Fibroblast of pulmonary artery (primary cell): ENCODE measurements at regions not wholly inside any gene's neighbourhood (a gene's known extent, or its start where the extent isn't known, plus 50 kb on each side); places are given as distances from the start of the nearest gene placed in this dataset.
A peak's percentile ranks its signal among the peaks of the same experiment; 100 is the strongest.
"Not testable (repeated sequence)": the region's sequence is repeated elsewhere in the genome, so short reads cannot be mapped to it uniquely, and the experiment has no call there.

Source experiments
- DNase-seq: peaks from one replicate; pipeline ENCODE4 v3.0.0-alpha.2; 2010; ENCODE audit warnings: low read depth
- H3K4me3 ChIP-seq: replicated peaks from 2 replicates; pipeline ENCODE4 v1.5.1; 2011; ENCODE audit warnings: low read depth, mild to moderate bottlenecking, control low read depth, low read length, moderate library complexity
- CTCF ChIP-seq: IDR thresholded peaks from 2 replicates; pipeline ENCODE4 v1.5.1; 2011; ENCODE audit warnings: mild to moderate bottlenecking, control low read depth, low read length, inconsistent platforms; ENCODE audit errors: missing control alignments

DNA sequence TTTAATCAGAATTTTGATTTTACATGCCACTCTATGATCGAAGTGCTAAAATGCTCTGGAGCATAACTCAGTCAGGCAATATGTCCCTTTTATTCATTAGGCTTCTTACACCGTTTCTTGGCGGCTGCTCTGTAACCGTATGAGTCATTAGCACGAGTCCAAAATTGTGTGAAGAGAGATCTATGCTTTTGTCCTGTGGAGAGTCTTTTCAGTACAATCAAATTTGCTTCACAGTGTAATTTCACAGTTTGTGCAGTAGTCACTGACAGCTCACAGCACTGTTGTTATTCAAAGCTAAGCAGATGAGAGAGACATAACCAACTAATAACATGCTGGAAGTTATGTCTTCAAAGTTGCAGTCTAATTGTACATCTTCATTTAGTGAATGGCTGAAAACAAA, 167.8 kb downstream of the PCDH10 start:
- no peak for TF ChIP-seq CTCF
- peak; percentile 10 for DNase-seq

GRCh38 chr4:133314991-133315390, 165.9 kb downstream of the PCDH10 start:
- no peak for TF ChIP-seq CTCF
- no peak overlapping the region for H3K4me3 ChIP-seq
- no peak for DNase-seq

More for the DNA sequence above, 167.8 kb downstream of the PCDH10 start:
- no peak overlapping the region for H3K4me3 ChIP-seq

DNA sequence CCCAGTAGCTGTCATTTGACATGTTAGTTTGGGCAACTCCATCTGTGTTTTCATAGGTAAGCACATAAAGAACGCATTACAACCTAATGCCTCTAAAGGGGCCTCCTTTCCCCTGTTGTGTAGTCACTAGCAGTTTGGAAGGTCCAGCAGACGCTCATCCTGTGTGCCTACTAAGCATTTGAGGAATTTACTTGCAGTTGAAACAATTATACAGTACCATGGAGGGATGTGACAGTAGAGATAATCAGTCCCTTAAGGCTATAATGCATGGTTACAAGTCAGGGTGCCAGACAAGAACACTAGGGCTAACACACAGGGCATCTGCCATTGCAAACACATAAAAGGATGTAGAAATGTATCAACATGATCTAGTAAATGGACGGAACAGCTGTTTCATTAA, 138.3 kb downstream of the PCDH10 start:
- DNase-seq, result no peak
- H3K4me3 ChIP-seq, result no peak overlapping the region
- no peak for TF ChIP-seq CTCF

GRCh38 chr4:133278591-133278990, 129.5 kb downstream of the PCDH10 start:
- H3K4me3 ChIP-seq, result no peak overlapping the region
- no peak for DNase-seq
- TF ChIP-seq CTCF, result no peak

DNA sequence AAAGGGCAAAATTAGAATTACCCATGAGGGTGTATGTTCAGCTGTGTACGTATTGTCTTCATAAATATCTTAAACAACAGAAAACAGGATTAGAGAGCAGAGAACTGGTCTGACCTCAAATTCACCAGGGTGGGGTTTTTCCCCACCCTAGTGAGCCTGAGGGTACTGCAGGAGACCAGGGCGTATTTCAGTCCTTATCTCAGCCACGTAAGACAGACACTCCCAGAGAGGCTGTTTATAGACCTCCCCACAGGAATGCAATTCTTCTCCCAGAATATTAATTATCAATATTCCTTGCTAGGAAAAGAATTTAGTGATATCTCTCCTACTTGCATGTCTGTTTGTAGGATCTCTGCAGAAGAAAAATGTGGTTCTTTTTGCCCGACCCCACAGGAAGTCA, 128.8 kb downstream of the PCDH10 start:
- not testable (repeated sequence) for H3K4me3 ChIP-seq, DNase-seq

- DNase-seq, result no peak
- no peak overlapping the region for H3K4me3 ChIP-seq
Observed at GRCh38 chr4:133275246-133275645, 126.2 kb downstream of the PCDH10 start.

GRCh38 chr4:133273401-133273800, 124.3 kb downstream of the PCDH10 start:
- DNase-seq, result no peak
- no peak overlapping the region for H3K4me3 ChIP-seq
- TF ChIP-seq CTCF, result no peak

More at GRCh38 chr4:133275246-133275645, 126.2 kb downstream of the PCDH10 start:
- TF ChIP-seq CTCF, result no peak
